Lower leg skin (tissue), 4 donors: ENCODE measurements at regions not wholly inside any gene's neighbourhood (a gene's known extent, or its start where the extent isn't known, plus 50 kb on each side); places are given as distances from the start of the nearest gene placed in this dataset.
"Not testable (repeated sequence)": the region's sequence is repeated elsewhere in the genome, so short reads cannot be mapped to it uniquely, and the experiment has no call there.

Experiments used
- DNase-seq, 2 donors: peaks; one replicate each; pipeline ENCODE4 v3.0.0-alpha.2; 2019; ENCODE audit warnings: low spot score in 2 of 2
- H3K4me3 ChIP-seq: fragments of 200-600 bp; sonication (generic); 2 replicates; pipeline ENCODE4 v1.5.1; 2017; ENCODE audit warnings: mild to moderate bottlenecking, low read depth; ENCODE audit not compliant: poor library complexity, severe bottlenecking
- POLR2A ChIP-seq, 2 donors: fragments of 450-650 bp; IDR thresholded peaks; one replicate each; pipeline ENCODE4 v1.6.1; 2016 to 2017; ENCODE audit warnings: antibody characterized with exemption in 2 of 2, mild to moderate bottlenecking in 1 of 2, moderate library complexity in 1 of 2
- WGBS, 2 donors: methylation state at CpG; one replicate each; pipeline ENCODE4 v1.1.5; 2018; 5-methylcytosine and 5-hydroxymethylcytosine counted together
- intact Hi-C: fragments of 100-400 bp; cut with DNase I; formaldehyde crosslinking; loops from one replicate; pipeline ENCODE4 v1.15.0; 2023; ENCODE audit warnings: low total_unique reads
- TF ChIP-seq, protein P1 (sequence below), 3 donors: fragments of 450-650 bp; IDR thresholded peaks; one replicate each; pipeline ENCODE4 v1.5.1; 2016; ENCODE audit warnings: antibody characterized with exemption in 3 of 3, mild to moderate bottlenecking in 3 of 3, moderate library complexity in 2 of 3

DNA sequence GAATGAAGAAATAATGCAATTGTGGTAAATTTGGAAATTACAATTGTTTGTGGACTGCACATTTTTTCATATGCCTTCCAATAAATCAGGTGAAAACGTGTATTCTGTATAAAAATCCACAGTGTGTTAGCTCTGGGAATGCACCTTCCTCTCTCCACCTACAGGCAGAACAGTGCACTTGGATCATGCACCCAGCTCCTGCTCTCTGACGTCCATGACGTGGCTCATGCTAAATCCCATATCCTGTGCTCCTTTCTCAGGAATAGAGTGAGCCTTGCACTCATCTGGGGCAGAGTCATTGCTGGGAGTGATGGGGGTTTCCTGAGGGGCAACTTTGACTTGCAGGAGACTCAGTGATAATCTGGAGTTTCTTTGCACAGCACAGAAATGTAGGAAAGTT is 1282.1 kb downstream of the TMEM121 start:
- DNase-seq = no peak
- intact Hi-C loops = no loop called here
- H3K4me3 ChIP-seq = no peak overlapping the region
- 18 to 24% methylated on average over 3 of the region's 3 CpGs for WGBS, 2 donors
- no peak for TF ChIP-seq POLR2A (IDR thresholded peaks at IDR 0.05)
- TF ChIP-seq, protein P1, sequence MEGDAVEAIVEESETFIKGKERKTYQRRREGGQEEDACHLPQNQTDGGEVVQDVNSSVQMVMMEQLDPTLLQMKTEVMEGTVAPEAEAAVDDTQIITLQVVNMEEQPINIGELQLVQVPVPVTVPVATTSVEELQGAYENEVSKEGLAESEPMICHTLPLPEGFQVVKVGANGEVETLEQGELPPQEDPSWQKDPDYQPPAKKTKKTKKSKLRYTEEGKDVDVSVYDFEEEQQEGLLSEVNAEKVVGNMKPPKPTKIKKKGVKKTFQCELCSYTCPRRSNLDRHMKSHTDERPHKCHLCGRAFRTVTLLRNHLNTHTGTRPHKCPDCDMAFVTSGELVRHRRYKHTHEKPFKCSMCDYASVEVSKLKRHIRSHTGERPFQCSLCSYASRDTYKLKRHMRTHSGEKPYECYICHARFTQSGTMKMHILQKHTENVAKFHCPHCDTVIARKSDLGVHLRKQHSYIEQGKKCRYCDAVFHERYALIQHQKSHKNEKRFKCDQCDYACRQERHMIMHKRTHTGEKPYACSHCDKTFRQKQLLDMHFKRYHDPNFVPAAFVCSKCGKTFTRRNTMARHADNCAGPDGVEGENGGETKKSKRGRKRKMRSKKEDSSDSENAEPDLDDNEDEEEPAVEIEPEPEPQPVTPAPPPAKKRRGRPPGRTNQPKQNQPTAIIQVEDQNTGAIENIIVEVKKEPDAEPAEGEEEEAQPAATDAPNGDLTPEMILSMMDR (IDR thresholded peaks at IDR 0.05) = no peak

DNA sequence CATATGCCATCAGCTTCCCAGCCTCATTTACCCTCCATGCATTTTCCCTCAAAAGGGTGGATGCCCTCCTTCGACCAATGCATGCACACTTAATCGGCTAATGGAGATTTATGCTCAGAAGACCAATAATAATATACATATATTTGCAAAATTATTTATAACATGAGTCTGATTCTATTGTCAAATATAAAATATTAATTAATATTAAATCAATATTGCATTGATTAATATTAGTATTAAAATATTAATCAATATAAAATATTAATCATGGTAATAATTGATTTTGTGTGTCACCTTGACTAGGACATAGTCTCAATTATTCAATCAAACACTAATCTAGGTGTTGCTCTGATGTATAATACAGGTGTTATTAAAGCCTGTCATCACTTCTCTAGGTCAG is 1282.5 kb downstream of the TMEM121 start:
- intact Hi-C loops = no loop called here
- TF ChIP-seq, protein P1 (IDR thresholded peaks at IDR 0.05) = no peak
- no peak for TF ChIP-seq POLR2A (IDR thresholded peaks at IDR 0.05)
- whole genome bisulfite sequencing, 2 donors = 75 to 83% methylated on average over 2 of the region's 2 CpGs
- no peak for DNase-seq
- H3K4me3 ChIP-seq = no peak overlapping the region

DNA sequence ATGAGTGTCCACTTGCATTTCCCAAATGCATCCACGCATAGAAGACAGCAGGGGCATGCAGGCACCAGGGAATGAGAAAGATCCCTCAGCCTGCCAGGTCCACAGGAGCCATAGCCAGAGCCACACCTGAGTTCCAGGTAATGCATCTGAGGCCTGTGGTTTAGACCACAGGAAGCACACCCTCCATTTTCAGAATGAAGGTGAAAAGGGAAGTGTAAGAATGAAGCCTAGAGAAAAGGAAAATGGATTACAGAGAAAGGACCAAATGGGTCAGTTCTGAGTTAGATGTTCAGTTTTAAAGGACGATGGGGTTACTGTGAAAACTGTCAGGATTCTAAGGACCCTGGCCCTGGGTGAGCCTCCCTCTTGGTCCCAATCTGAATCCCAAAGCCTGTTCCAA is 1283.2 kb downstream of the TMEM121 start:
- TF ChIP-seq, protein P1 (IDR thresholded peaks at IDR 0.05) = no peak
- TF ChIP-seq POLR2A (IDR thresholded peaks at IDR 0.05) = no peak
- WGBS, 2 donors = 52 to 61% methylated on average over 2 of the region's 2 CpGs
- H3K4me3 ChIP-seq = no peak overlapping the region
- intact Hi-C loops = no loop called here
- no peak for DNase-seq

DNA sequence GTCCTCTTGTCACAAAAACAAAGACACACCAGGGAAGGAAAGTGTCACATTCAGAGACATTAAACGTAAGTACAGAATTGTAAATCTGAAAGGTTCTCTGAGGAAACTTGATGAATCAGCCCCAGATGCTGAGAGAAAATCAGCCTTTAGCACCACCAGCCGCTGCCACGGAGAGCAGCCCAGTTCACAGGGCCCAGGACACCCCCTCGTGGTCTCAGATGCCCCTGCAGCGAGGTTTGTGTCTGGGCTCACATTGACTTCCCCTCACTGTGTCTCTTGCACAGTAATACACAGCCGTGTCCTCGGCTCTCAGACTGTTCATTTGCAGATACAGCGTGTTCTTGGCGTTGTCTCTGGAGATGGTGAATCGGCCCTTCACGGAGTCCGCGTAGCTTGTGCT is 1283.8 kb downstream of the TMEM121 start:
- WGBS, 2 donors = 67 to 70% methylated on average over 13 of the region's 13 CpGs
- H3K4me3 ChIP-seq, DNase-seq, intact Hi-C loops: not testable (repeated sequence)

DNA sequence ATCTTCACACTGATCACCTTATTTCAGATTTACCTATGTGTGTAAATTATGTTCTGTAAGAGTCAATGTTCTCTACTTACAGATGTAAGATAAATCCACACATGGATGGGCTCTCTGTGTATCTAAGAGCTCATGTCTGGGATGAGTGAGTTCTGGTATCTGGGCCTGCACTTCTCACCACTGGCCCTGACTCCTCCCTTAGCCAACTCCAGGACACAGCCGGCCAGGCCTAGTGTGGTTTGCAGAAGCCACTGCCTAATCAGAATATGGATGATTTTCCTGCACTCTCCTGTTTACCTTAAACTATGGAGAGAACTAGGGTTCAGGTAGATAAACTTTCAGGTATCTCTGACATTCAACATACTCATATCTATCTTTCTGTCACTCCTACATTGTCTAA is 1284.8 kb downstream of the TMEM121 start:
- no peak for TF ChIP-seq POLR2A (IDR thresholded peaks at IDR 0.05)
- TF ChIP-seq, protein P1 (IDR thresholded peaks at IDR 0.05) = no peak
- DNase-seq = no peak
- 70 to 85% methylated on average over 1 of the region's 1 CpG for WGBS, 2 donors
- no peak overlapping the region for H3K4me3 ChIP-seq
- intact Hi-C loops = no loop called here

- TF ChIP-seq, protein P1 (IDR thresholded peaks at IDR 0.05) = no peak
- no peak overlapping the region for H3K4me3 ChIP-seq
- DNase-seq = peak in 1 of 2 donors; percentile 80
- WGBS, 2 donors = 85 to 94% methylated on average over 23 to 29 of the region's 37 CpGs
- intact Hi-C loops = no loop called here
Observed at GRCh38 chr14:106812788-106813476, 1286.5 kb downstream of the TMEM121 start.
